CD14-positive monocyte (primary cell): ENCODE measurements at regions not wholly inside any gene's neighbourhood (a gene's known extent, or its start where the extent isn't known, plus 50 kb on each side); places are given as distances from the start of the nearest gene placed in this dataset.

Experiments
- DNase-seq, 3 donors: peaks; one replicate each; pipeline ENCODE4 v3.0.0-alpha.2; 2011 to 2022
- H2AFZ ChIP-seq: 2 replicates; pipeline ENCODE4 v1.6.0; 2012; ENCODE audit warnings: mild to moderate bottlenecking, low read depth, low read length, inconsistent platforms; ENCODE audit not compliant: insufficient read depth, poor library complexity, severe bottlenecking
- H3K27ac ChIP-seq, 2 donors: 1 replicate in 1 of 2; 2 replicates in 1 of 2; pipeline ENCODE4 v1.5.1; 2012 to 2013; ENCODE audit warnings: low read length in 2 of 2, control low read depth in 1 of 2, inconsistent platforms in 1 of 2, low read depth in 1 of 2, mild to moderate bottlenecking in 1 of 2
- H3K27me3 ChIP-seq, 2 donors: one replicate each; pipeline versions ENCODE4 v1.6.0 to v1.6.1; 2011 to 2013; ENCODE audit warnings: low read length in 2 of 2; ENCODE audit not compliant: control insufficient read depth in 2 of 2, insufficient read depth in 2 of 2
- H3K36me3 ChIP-seq, 2 donors: replicated peaks in 1 of 2; 1 replicate in 1 of 2; 2 replicates in 1 of 2; pipeline versions ENCODE4 v1.5.1 to v1.6.1; 2012 to 2013; ENCODE audit warnings: low read length in 2 of 2, control low read depth in 1 of 2, inconsistent platforms in 1 of 2, mild to moderate bottlenecking in 1 of 2; ENCODE audit not compliant: insufficient read depth in 2 of 2, control insufficient read depth in 1 of 2
- H3K4me1 ChIP-seq, 2 donors: 1 replicate in 1 of 2; 2 replicates in 1 of 2; pipeline versions ENCODE4 v1.5.1 to v1.6.1; 2012 to 2013; ENCODE audit warnings: low read length in 2 of 2, control low read depth in 1 of 2, inconsistent platforms in 1 of 2, mild to moderate bottlenecking in 1 of 2, moderate library complexity in 1 of 2; ENCODE audit not compliant: insufficient read depth in 2 of 2, control insufficient read depth in 1 of 2
- H3K4me2 ChIP-seq: replicated peaks from 2 replicates; pipeline ENCODE3; 2012; ENCODE audit warnings: low read length, moderate library complexity, mild to moderate bottlenecking; ENCODE audit not compliant: poor library complexity, severe bottlenecking; ENCODE audit errors: extremely low read depth
- H3K4me3 ChIP-seq, 3 experiments: fragments of 200-600 bp in 1 of 3; sonication (generic) in 1 of 3; replicated peaks in 1 of 3; 1 replicate in 2 of 3; 2 replicates in 1 of 3; pipeline ENCODE4 v1.5.1; 2011 to 2013; ENCODE audit warnings: low read length in 3 of 3, mild to moderate bottlenecking in 3 of 3, control low read depth in 2 of 3, low read depth in 2 of 3, inconsistent platforms in 1 of 3, moderate library complexity in 1 of 3
- H3K79me2 ChIP-seq: 2 replicates; pipeline ENCODE4 v1.6.0; 2012; ENCODE audit warnings: mild to moderate bottlenecking, control low read depth, inconsistent platforms, low read length, moderate library complexity; ENCODE audit not compliant: insufficient read depth
- H3K9ac ChIP-seq: 2 replicates; pipeline ENCODE4 v1.6.0; 2017; ENCODE audit warnings: low read length, mild to moderate bottlenecking; ENCODE audit not compliant: insufficient read depth, poor library complexity, severe bottlenecking
- H3K9me3 ChIP-seq, 2 donors: replicated peaks in 1 of 2; 1 replicate in 1 of 2; 2 replicates in 1 of 2; pipeline versions ENCODE4 v1.5.1 to v1.6.1; 2012 to 2013; ENCODE audit warnings: low read length in 2 of 2, control low read depth in 1 of 2; ENCODE audit not compliant: control insufficient read depth in 1 of 2, insufficient read depth in 1 of 2
- H4K20me1 ChIP-seq: 2 replicates; pipeline ENCODE4 v1.6.0; 2012; ENCODE audit warnings: mild to moderate bottlenecking, low read length, control low read depth, moderate library complexity; ENCODE audit not compliant: insufficient read depth
- H3K27ac Mint-ChIP-seq, 7 donors: one replicate each; pipeline ENCODE4 v1.8.0; 2020; ENCODE audit warnings: mild to moderate bottlenecking in 7 of 7, mixed read lengths in 7 of 7, moderate library complexity in 6 of 7, inconsistent platforms in 2 of 7
- H3K27me3 Mint-ChIP-seq, 3 donors: one replicate each; pipeline ENCODE4 v1.8.0; 2021 to 2022; ENCODE audit warnings: low read depth in 3 of 3, mild to moderate bottlenecking in 3 of 3, mixed read lengths in 3 of 3, moderate library complexity in 3 of 3, inconsistent platforms in 1 of 3
- H3K36me3 Mint-ChIP-seq, 2 donors: one replicate each; pipeline ENCODE4 v1.8.0; 2020; ENCODE audit warnings: mixed read lengths in 2 of 2, inconsistent platforms in 1 of 2, mild to moderate bottlenecking in 1 of 2
- H3K4me1 Mint-ChIP-seq: one replicate; pipeline ENCODE4 v1.8.0; 2020; ENCODE audit warnings: mild to moderate bottlenecking, mixed read lengths
- H3K4me3 Mint-ChIP-seq, 2 donors: one replicate each; pipeline ENCODE4 v1.8.0; 2020; ENCODE audit warnings: mild to moderate bottlenecking in 2 of 2, mixed read lengths in 2 of 2, moderate library complexity in 1 of 2
- H3K9me3 Mint-ChIP-seq, 7 donors: one replicate each; pipeline ENCODE4 v1.8.0; 2020 to 2022; ENCODE audit warnings: mixed read lengths in 7 of 7, mild to moderate bottlenecking in 6 of 7, moderate library complexity in 6 of 7, inconsistent platforms in 2 of 7
- WGBS: methylation state at CpG from one replicate; pipeline ENCODE4 v1.1.5; 2013; ENCODE audit warnings: missing lambda C conversion rate; ENCODE audit not compliant: insufficient coverage; 5-methylcytosine and 5-hydroxymethylcytosine counted together
- intact Hi-C, 2 donors: fragments of 100-400 bp; cut with micrococcal nuclease; formaldehyde crosslinking; loops; one replicate each; pipeline versions ENCODE4 v1.15.0 to v1.15.1; 2023
- TF ChIP-seq, protein P1 (sequence below): fragments of 200-600 bp; IDR thresholded peaks from one replicate; pipeline ENCODE4 v1.8.0; 2022; ENCODE audit warnings: antibody characterized with exemption, mild to moderate bottlenecking

DNA sequence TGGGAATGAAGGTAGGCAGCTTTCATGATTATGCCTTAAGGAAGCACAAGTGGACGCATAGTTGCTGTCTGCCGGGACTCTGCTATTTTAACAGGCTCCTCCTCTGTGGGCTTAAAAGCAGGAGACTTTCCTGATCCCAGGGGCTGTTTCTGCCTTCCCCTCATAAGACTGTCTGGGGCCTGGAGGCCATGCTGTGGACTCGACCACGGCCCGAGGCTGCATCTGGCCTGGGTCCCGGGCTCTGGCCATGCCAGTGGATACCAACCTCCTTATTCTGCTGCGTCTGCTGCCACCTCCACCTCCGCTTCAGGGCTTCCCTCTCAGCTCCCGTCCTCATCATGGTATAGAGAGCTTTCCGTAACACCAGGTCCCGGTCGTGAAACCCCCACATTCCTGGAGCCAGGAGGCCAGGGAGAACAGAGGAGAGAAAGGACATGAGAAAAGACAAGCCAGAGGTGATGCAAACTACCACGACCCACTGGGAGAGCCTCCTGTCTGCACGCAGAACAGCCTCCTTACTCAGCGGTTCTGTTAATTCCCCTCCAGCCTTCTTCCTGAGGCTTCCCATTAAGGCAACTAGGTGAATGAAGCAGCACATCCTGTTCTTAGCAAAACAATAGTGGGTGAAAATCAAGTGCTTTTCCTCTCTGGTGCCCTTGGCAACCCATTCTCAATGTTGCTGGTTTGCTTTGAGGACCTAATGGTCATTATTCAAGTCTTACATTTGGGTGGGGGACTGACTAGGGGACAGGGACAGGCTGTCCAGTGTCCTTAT, 200.5 kb downstream of the KLF13 start:
- intact Hi-C loops: no loop called here
- H3K27ac Mint-ChIP-seq: peak overlapping the region in 1 of 7 donors; percentile 31

DNA sequence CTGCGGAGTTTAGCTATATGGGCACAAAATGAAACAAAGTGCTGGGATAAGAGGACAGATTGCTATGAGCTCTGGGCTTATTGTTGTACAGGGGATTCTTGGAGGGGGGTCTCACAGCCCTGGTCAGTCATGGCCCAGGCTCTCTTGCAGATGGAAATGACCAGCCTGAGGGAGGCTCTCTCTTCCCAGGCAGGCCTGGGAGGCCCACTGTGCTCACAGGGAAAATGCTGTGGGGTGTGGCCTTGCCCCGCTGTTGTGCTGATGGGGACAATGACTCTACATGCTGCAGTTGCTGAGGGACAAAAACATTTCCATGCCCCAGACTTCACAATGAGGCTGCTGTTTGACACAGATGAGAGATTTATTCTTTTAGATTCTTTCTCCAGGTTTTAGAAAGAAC, 202.2 kb downstream of the KLF13 start:
- TF ChIP-seq, protein P1, sequence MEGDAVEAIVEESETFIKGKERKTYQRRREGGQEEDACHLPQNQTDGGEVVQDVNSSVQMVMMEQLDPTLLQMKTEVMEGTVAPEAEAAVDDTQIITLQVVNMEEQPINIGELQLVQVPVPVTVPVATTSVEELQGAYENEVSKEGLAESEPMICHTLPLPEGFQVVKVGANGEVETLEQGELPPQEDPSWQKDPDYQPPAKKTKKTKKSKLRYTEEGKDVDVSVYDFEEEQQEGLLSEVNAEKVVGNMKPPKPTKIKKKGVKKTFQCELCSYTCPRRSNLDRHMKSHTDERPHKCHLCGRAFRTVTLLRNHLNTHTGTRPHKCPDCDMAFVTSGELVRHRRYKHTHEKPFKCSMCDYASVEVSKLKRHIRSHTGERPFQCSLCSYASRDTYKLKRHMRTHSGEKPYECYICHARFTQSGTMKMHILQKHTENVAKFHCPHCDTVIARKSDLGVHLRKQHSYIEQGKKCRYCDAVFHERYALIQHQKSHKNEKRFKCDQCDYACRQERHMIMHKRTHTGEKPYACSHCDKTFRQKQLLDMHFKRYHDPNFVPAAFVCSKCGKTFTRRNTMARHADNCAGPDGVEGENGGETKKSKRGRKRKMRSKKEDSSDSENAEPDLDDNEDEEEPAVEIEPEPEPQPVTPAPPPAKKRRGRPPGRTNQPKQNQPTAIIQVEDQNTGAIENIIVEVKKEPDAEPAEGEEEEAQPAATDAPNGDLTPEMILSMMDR: no peak
- Histone ChIP-seq H3K9ac (no peak overlapping the region), H3K79me2 (no peaks in the 10 kb centered on the region), H3K4me1 (no peaks in the 10 kb centered on the region), H3K9me3 (no peaks in the 10 kb centered on the region), H2AFZ (no peak overlapping the region), H3K27ac (no peak overlapping the region), H3K36me3 (no peaks in the 10 kb centered on the region), H3K4me2 (no peak overlapping the region), H3K27me3 (peaks cover 0 to 4% of the 10 kb centered on the region in 2 donors), H3K4me3 (no peak overlapping the region), H4K20me1 (no peaks in the 10 kb centered on the region)
- Mint-ChIP-seq H3K27me3 (peaks cover 2 to 19% (median 4%) of the 10 kb centered on the region in 3 donors), H3K9me3 (peaks cover 0 to 10% (median 3%) of the 10 kb centered on the region in 7 donors), H3K4me3 (no peak overlapping the region), H3K36me3 (no peaks in the 10 kb centered on the region), H3K4me1 (no peaks in the 10 kb centered on the region), H3K27ac (no peak overlapping the region)
- DNase-seq: no peak
- intact Hi-C loops: no loop called here
- WGBS: 100% methylated on average over 2 of the region's 2 CpGs

More for the DNA sequence above, 200.5 kb downstream of the KLF13 start:
- Histone ChIP-seq H3K4me1 (no peaks in the 10 kb centered on the region), H3K4me3 (no peak overlapping the region), H3K36me3 (no peaks in the 10 kb centered on the region), H2AFZ (no peak overlapping the region), H3K4me2 (no peak overlapping the region), H3K9me3 (no peaks in the 10 kb centered on the region), H3K27ac (no peak overlapping the region), H3K79me2 (no peaks in the 10 kb centered on the region), H3K27me3 (peaks cover 0 to 2% of the 10 kb centered on the region in 2 donors), H4K20me1 (no peaks in the 10 kb centered on the region), H3K9ac (no peak overlapping the region)
- H3K4me3 Mint-ChIP-seq: no peak overlapping the region
- H3K36me3 Mint-ChIP-seq: no peaks in the 10 kb centered on the region
- WGBS: 91% methylated on average over 10 of the region's 15 CpGs
- TF ChIP-seq, protein P1: no peak
- DNase-seq: no peak
- H3K9me3 Mint-ChIP-seq: peaks cover 0 to 10% (median 3%) of the 10 kb centered on the region in 7 donors
- H3K27me3 Mint-ChIP-seq: peaks cover 2 to 10% (median 4%) of the 10 kb centered on the region in 3 donors
- no peaks in the 10 kb centered on the region for H3K4me1 Mint-ChIP-seq
